HCT116 (cell line): ENCODE measurements at regions not wholly inside any gene's neighbourhood (a gene's known extent, or its start where the extent isn't known, plus 50 kb on each side); places are given as distances from the start of the nearest gene placed in this dataset.

ENCODE experiments used
- ATAC-seq: fragments of 200-7000 bp; cut with Tn5 transposase; 2 replicates; pipeline ENCODE4 v1.9.1; 2020; ENCODE audit warnings: mild to moderate bottlenecking, moderate library complexity
- BruUV-seq: library from RNA; stranded (reverse); fragments of 400-500 nt; replicated peaks from 2 replicates; lab custom pipeline; 2021; lab: Mats Ljungman, UMichigan
- CTCF ChIA-PET: fragments of 300-600 bp; sonication (Branson Sonifier 250); formaldehyde crosslinking; loops from one replicate; lab custom pipeline; 2021; ENCODE audit warnings: antibody characterized with exemption; lab: Charles Lee
- POLR2A ChIA-PET: fragments of 300-600, 350-600 bp; sonication (Branson Sonifier 250); formaldehyde crosslinking; loops from one replicate; lab custom pipeline; 2021; ENCODE audit warnings: antibody characterized with exemption; lab: Charles Lee
- RAD21 ChIA-PET, 2 experiments: fragments of 300-600 bp; sonication (Branson Sonifier 250); formaldehyde crosslinking; loops; one replicate each; lab custom pipeline; 2023; ENCODE audit warnings: low total read pairs in 2 of 2; ENCODE audit not compliant: uncharacterized antibody in 2 of 2, unreplicated experiment in 2 of 2, low non-redundant PET in 1 of 2; lab: Charles Lee
- DNase-seq: peaks from one replicate; pipeline ENCODE4 v3.0.0-alpha.2; 2010; ENCODE audit warnings: low read depth, low spot score
- H2AFZ ChIP-seq: fragments of 200-600 bp; shearing (Covaris generic), sonication (generic); 2 replicates; pipeline ENCODE4 v1.6.1; 2017; ENCODE audit warnings: low read depth, mixed run types, mixed read lengths, antibody characterized with exemption, low read length; ENCODE audit not compliant: poor library complexity, severe bottlenecking
- H3K27ac ChIP-seq: 2 replicates; pipeline ENCODE4 v1.5.1; 2012; ENCODE audit warnings: low read depth, low read length
- H3K27me3 ChIP-seq: fragments of 200-600 bp; sonication (generic); 2 replicates; pipeline ENCODE4 v1.6.1; 2016; ENCODE audit warnings: mixed run types, low read length, mixed read lengths; ENCODE audit not compliant: insufficient read depth
- H3K36me3 ChIP-seq, 2 experiments: fragments of 200-500 bp in 1 of 2; fragments of 200-600 bp in 1 of 2; sonication (Bioruptor generic) in 1 of 2; sonication (generic) in 1 of 2; 2 replicates each; pipeline versions ENCODE4 v1.5.1 to v1.6.1; 2014 to 2016; ENCODE audit warnings: low read length in 2 of 2, inconsistent platforms in 1 of 2, mixed read lengths in 1 of 2, mixed run types in 1 of 2; ENCODE audit not compliant: insufficient read depth in 2 of 2, control insufficient read depth in 1 of 2
- H3K4me1 ChIP-seq, 2 experiments: fragments of 200-600 bp in 1 of 2; sonication (generic) in 1 of 2; 2 replicates each; pipeline versions ENCODE4 v1.5.1 to v1.6.1; 2012 to 2017; ENCODE audit warnings: low read length in 2 of 2, inconsistent platforms in 1 of 2, mild to moderate bottlenecking in 1 of 2, mixed read lengths in 1 of 2, mixed run types in 1 of 2, moderate library complexity in 1 of 2; ENCODE audit not compliant: insufficient read depth in 2 of 2, control insufficient read depth in 1 of 2
- H3K4me2 ChIP-seq: fragments of 200-600 bp; sonication (generic); 2 replicates; pipeline ENCODE4 v1.6.1; 2017; ENCODE audit warnings: mixed run types, low read length, mixed read lengths
- H3K4me3 ChIP-seq, 2 experiments: fragments of 200-600 bp in 1 of 2; sonication (generic) in 1 of 2; replicated peaks in 1 of 2; 2 replicates each; pipeline ENCODE4 v1.5.1; 2011 to 2016; ENCODE audit warnings: low read length in 2 of 2, control low read depth in 1 of 2, low read depth in 1 of 2, mild to moderate bottlenecking in 1 of 2, mixed read lengths in 1 of 2, mixed run types in 1 of 2
- H3K79me2 ChIP-seq: fragments of 200-600 bp; sonication (generic); 2 replicates; pipeline ENCODE4 v1.6.1; 2017; ENCODE audit warnings: mild to moderate bottlenecking, mixed run types, low read length, moderate library complexity, mixed read lengths; ENCODE audit not compliant: insufficient read depth
- H3K9ac ChIP-seq: fragments of 200-600 bp; sonication (generic); 2 replicates; pipeline ENCODE4 v1.6.1; 2016; ENCODE audit warnings: low read length, mixed read lengths
- H3K9me2 ChIP-seq: fragments of 200-600 bp; sonication (generic), shearing (Covaris generic); 2 replicates; pipeline ENCODE4 v1.6.1; 2017; ENCODE audit warnings: mixed run types, mild to moderate bottlenecking, moderate library complexity; ENCODE audit not compliant: insufficient read depth
- H3K9me3 ChIP-seq, 2 experiments: fragments of 200-500 bp in 1 of 2; fragments of 200-600 bp in 1 of 2; sonication (Bioruptor generic) in 1 of 2; sonication (generic) in 1 of 2; 2 replicates each; pipeline ENCODE4 v1.6.1; 2014 to 2017; ENCODE audit warnings: low read length in 2 of 2, mixed read lengths in 2 of 2, inconsistent platforms in 1 of 2, low read depth in 1 of 2, mild to moderate bottlenecking in 1 of 2, mixed run types in 1 of 2, moderate library complexity in 1 of 2; ENCODE audit not compliant: control insufficient read depth in 1 of 2, insufficient read depth in 1 of 2
- H4K20me1 ChIP-seq: fragments of 200-600 bp; sonication (generic), shearing (Covaris generic); 2 replicates; pipeline ENCODE4 v1.6.1; 2017; ENCODE audit warnings: mixed run types, mild to moderate bottlenecking, moderate library complexity; ENCODE audit not compliant: insufficient read depth
- CBX3 ChIP-seq: IDR thresholded peaks from 2 replicates; pipeline ENCODE4 v1.6.1; 2012; ENCODE audit warnings: low read depth
- CEBPB ChIP-seq: IDR thresholded peaks from 2 replicates; pipeline ENCODE4 v1.6.1; 2012; ENCODE audit warnings: low read depth
- EGR1 ChIP-seq: IDR thresholded peaks from 2 replicates; pipeline ENCODE4 v1.6.1; 2012; ENCODE audit warnings: low read depth
- FOSL1 ChIP-seq: IDR thresholded peaks from 2 replicates; pipeline ENCODE4 v1.6.1; 2012; ENCODE audit warnings: low read depth
- MAX ChIP-seq: IDR thresholded peaks from 2 replicates; pipeline ENCODE4 v1.6.1; 2012
- POLR2AphosphoS5 ChIP-seq: IDR thresholded peaks from 2 replicates; pipeline ENCODE4 v1.6.1; 2011; ENCODE audit warnings: mild to moderate bottlenecking, low read depth, low read length, moderate library complexity
- RAD21 ChIP-seq: IDR thresholded peaks from 2 replicates; pipeline ENCODE4 v1.6.1; 2012; ENCODE audit warnings: low read depth, mild to moderate bottlenecking
- REST ChIP-seq: IDR thresholded peaks from 2 replicates; pipeline ENCODE4 v1.6.1; 2012; ENCODE audit warnings: low read depth
- SP1 ChIP-seq: IDR thresholded peaks from 2 replicates; pipeline ENCODE4 v1.6.1; 2012; ENCODE audit warnings: low read depth
- SRF ChIP-seq: IDR thresholded peaks from 2 replicates; pipeline ENCODE4 v1.6.1; 2012; ENCODE audit warnings: low read depth
- ZFX ChIP-seq: fragments of 450-650 bp; IDR thresholded peaks from 2 replicates; pipeline ENCODE4 v1.6.1; 2017
- ZNF274 ChIP-seq: fragments of 200-500 bp; sonication (Bioruptor generic); IDR thresholded peaks from 2 replicates; pipeline ENCODE4 v1.6.1; 2014; ENCODE audit warnings: mild to moderate bottlenecking, low read depth, low read length, inconsistent platforms
- intact Hi-C: fragments of 100-400 bp; cut with micrococcal nuclease; formaldehyde crosslinking; loops from 2 replicates; pipeline ENCODE4 v1.10.0; 2022
- TF ChIP-seq, protein P1 (sequence below): IDR thresholded peaks from 2 replicates; pipeline ENCODE4 v1.6.1; 2012
- TF ChIP-seq, protein P2 (sequence below), 3 experiments: fragments of 200-600 bp in 1 of 3; sonication (generic) in 1 of 3; IDR thresholded peaks in 2 of 3; conservative IDR thresholded peaks in 1 of 3; 2 replicates each; pipeline ENCODE4 v1.5.1; 2012 to 2017; ENCODE audit warnings: low read depth in 2 of 3, low read length in 2 of 3, antibody characterized with exemption in 1 of 3, borderline replicate concordance in 1 of 3, control low read depth in 1 of 3, mild to moderate bottlenecking in 1 of 3, mixed read lengths in 1 of 3, mixed run types in 1 of 3, moderate library complexity in 1 of 3; ENCODE audit not compliant: insufficient read depth in 1 of 3
- TF ChIP-seq, protein P3 (sequence below): IDR thresholded peaks from 2 replicates; pipeline ENCODE4 v1.6.1; 2011; ENCODE audit warnings: mild to moderate bottlenecking, low read length, moderate library complexity; ENCODE audit not compliant: insufficient replicate concordance; ENCODE audit errors: extremely low read depth

DNA sequence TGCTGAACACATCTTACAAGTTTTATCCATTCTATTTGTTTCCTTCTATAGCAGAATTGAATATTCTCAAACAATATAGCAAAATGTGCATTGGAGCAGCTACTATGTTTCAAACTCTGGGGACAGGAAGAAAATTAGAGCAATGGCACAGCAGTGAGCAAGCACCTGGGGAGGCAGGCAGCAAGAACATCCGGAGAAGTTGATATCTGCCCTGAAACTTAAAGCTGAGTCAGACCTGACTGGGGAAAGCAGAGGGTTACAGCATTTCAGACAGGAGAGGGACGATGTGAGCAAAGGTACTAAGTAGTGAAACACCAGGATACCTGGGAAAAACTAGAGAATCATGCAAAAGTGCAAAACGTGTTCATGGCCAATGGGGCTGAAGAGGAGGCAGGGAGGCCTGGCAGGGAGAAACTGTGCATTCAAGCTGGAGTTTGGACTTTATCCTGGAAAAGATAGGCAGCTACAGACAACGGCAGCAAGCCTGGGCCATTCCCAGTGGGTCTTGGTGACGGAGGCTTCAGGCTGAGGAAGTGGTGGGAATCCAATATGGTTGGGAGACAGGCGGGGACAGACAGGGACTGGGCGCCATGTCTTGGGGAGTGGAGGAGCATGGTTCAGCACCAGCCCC, 118.0 kb upstream of the CDKN3 start:
- no peak overlapping the region for H3K27ac ChIP-seq
- no peaks in the 10 kb centered on the region for H4K20me1 ChIP-seq
- H3K4me3 ChIP-seq = no peak overlapping the region
- TF ChIP-seq EGR1 (no peak), RAD21 (no peak), FOSL1 (no peak), ZFX (no peak), CBX3 (no peak), CEBPB (no peak), ZNF274 (no peak), POLR2AphosphoS5 (no peak), MAX (no peak), SRF (no peak), SP1 (no peak), REST (no peak)
- TF ChIP-seq, protein P1, sequence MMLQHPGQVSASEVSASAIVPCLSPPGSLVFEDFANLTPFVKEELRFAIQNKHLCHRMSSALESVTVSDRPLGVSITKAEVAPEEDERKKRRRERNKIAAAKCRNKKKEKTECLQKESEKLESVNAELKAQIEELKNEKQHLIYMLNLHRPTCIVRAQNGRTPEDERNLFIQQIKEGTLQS = no peak
- TF ChIP-seq, protein P2, sequence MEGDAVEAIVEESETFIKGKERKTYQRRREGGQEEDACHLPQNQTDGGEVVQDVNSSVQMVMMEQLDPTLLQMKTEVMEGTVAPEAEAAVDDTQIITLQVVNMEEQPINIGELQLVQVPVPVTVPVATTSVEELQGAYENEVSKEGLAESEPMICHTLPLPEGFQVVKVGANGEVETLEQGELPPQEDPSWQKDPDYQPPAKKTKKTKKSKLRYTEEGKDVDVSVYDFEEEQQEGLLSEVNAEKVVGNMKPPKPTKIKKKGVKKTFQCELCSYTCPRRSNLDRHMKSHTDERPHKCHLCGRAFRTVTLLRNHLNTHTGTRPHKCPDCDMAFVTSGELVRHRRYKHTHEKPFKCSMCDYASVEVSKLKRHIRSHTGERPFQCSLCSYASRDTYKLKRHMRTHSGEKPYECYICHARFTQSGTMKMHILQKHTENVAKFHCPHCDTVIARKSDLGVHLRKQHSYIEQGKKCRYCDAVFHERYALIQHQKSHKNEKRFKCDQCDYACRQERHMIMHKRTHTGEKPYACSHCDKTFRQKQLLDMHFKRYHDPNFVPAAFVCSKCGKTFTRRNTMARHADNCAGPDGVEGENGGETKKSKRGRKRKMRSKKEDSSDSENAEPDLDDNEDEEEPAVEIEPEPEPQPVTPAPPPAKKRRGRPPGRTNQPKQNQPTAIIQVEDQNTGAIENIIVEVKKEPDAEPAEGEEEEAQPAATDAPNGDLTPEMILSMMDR (IDR thresholded peaks at IDR 0.05 in 2 of 3, conservative IDR thresholded peaks at IDR 0.05 in 1 of 3; ENCODE audit: borderline replicate concordance in 1 of 3, insufficient read depth in 1 of 3, low read depth in 2 of 3, low read length in 2 of 3) = no peak
- TF ChIP-seq, protein P3, sequence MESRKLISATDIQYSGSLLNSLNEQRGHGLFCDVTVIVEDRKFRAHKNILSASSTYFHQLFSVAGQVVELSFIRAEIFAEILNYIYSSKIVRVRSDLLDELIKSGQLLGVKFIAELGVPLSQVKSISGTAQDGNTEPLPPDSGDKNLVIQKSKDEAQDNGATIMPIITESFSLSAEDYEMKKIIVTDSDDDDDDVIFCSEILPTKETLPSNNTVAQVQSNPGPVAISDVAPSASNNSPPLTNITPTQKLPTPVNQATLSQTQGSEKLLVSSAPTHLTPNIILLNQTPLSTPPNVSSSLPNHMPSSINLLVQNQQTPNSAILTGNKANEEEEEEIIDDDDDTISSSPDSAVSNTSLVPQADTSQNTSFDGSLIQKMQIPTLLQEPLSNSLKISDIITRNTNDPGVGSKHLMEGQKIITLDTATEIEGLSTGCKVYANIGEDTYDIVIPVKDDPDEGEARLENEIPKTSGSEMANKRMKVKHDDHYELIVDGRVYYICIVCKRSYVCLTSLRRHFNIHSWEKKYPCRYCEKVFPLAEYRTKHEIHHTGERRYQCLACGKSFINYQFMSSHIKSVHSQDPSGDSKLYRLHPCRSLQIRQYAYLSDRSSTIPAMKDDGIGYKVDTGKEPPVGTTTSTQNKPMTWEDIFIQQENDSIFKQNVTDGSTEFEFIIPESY = no peak
- H3K79me2 ChIP-seq = no peaks in the 10 kb centered on the region
- POLR2A ChIA-PET = no interaction called here
- no peaks in the 10 kb centered on the region for H3K4me1 ChIP-seq
- H3K4me2 ChIP-seq = no peak overlapping the region
- H2AFZ ChIP-seq = no peak overlapping the region
- no peaks in the 10 kb centered on the region for H3K9me2 ChIP-seq
- DNase-seq (no peak), ATAC-seq (no peak)
- CTCF ChIA-PET = no interaction called here
- intact Hi-C loops = no loop called here
- no peaks in the 10 kb centered on the region for H3K9me3 ChIP-seq
- H3K9ac ChIP-seq = no peak overlapping the region
- RAD21 ChIA-PET = no interaction called here
- no TSS peak for BruUV-seq
- H3K36me3 ChIP-seq = no peaks in the 10 kb centered on the region
- no peaks in the 10 kb centered on the region for H3K27me3 ChIP-seq
